Effector memory CD8-positive, alpha-beta T cell (primary cell): ENCODE measurements at regions not wholly inside any gene's neighbourhood (a gene's known extent, or its start where the extent isn't known, plus 50 kb on each side); places are given as distances from the start of the nearest gene placed in this dataset.
A peak's percentile ranks its signal among the peaks of the same experiment; 100 is the strongest.
"Not testable (repeated sequence)": the region's sequence is repeated elsewhere in the genome, so short reads cannot be mapped to it uniquely, and the experiment has no call there.

Experiments used
- ATAC-seq: fragments of 150-1000 bp; cut with Tn5 transposase; replicated peaks from 2 replicates; pipeline ENCODE4 v1.10.0; 2021; ENCODE audit warnings: mild to moderate bottlenecking, moderate library complexity
- DNase-seq, 3 experiments: peaks; one replicate each; pipeline ENCODE4 v3.0.0; 2021
- H3K27ac Mint-ChIP-seq, 2 donors: one replicate each; pipeline ENCODE4 v1.8.0; 2022; ENCODE audit warnings: mild to moderate bottlenecking in 2 of 2, mixed read lengths in 2 of 2, moderate library complexity in 2 of 2
- H3K27me3 Mint-ChIP-seq, 2 donors: one replicate each; pipeline ENCODE4 v1.8.0; 2022; ENCODE audit warnings: mixed read lengths in 2 of 2
- H3K36me3 Mint-ChIP-seq: one replicate; pipeline ENCODE4 v1.8.0; 2022; ENCODE audit warnings: mild to moderate bottlenecking, moderate library complexity, mixed read lengths; ENCODE audit not compliant: insufficient read depth
- H3K4me1 Mint-ChIP-seq, 2 donors: one replicate each; pipeline ENCODE4 v1.8.0; 2022; ENCODE audit warnings: low read depth in 2 of 2, mixed read lengths in 2 of 2
- H3K4me3 Mint-ChIP-seq, 2 donors: one replicate each; pipeline ENCODE4 v1.8.0; 2022; ENCODE audit warnings: mild to moderate bottlenecking in 2 of 2, mixed read lengths in 2 of 2, moderate library complexity in 2 of 2
- H3K9me3 Mint-ChIP-seq, 2 donors: one replicate each; pipeline ENCODE4 v1.8.0; 2022; ENCODE audit warnings: mixed read lengths in 2 of 2

DNA sequence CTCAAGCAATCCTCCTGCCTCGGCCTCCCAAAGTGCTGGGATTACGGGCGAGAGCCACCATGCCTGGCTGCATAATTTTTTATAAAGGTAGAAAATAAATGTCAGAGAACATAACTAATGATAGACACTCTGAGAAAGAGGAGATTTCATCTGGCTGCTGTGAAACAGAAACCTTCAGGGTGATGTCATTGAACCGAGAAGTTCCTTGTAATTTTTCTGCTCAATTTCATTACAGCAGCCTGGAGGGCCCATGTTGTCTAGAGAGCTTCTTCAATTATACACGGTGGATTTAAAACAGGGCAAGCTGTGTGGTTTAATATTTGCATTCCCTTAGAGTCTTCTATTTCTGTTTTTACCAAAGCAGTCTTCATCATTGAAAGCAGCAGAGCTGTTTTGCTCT is 64.3 kb upstream of the MORC3 start:
- DNase-seq = no peak
- peaks cover 13 to 15% of the 10 kb centered on the region in 2 donors for H3K4me1 Mint-ChIP-seq
- no peak for ATAC-seq
- H3K4me3 Mint-ChIP-seq = no peak overlapping the region
- H3K27ac Mint-ChIP-seq = peak overlapping the region in 1 of 2 donors; percentile 50
- H3K36me3 Mint-ChIP-seq = peaks cover 36% of the 10 kb centered on the region
- no peaks in the 10 kb centered on the region for H3K27me3 Mint-ChIP-seq
- H3K9me3 Mint-ChIP-seq = no peaks in the 10 kb centered on the region

- no peak for DNase-seq
- H3K27ac Mint-ChIP-seq = no peak overlapping the region
- no peaks in the 10 kb centered on the region for H3K9me3 Mint-ChIP-seq
- H3K4me3 Mint-ChIP-seq = no peak overlapping the region
- H3K27me3 Mint-ChIP-seq = no peaks in the 10 kb centered on the region
- H3K4me1 Mint-ChIP-seq = peaks cover 15 to 16% of the 10 kb centered on the region in 2 donors
- H3K36me3 Mint-ChIP-seq = peaks cover 30% of the 10 kb centered on the region
- ATAC-seq = no peak
Observed at GRCh38 chr21:36257657-36258056, 62.3 kb upstream of the MORC3 start.

GRCh38 chr21:36260030-36260787 is 59.8 kb upstream of the MORC3 start:
- Mint-ChIP-seq H3K27ac (peak overlapping the region; percentile 93 to 98), H3K27me3 (no peaks in the 10 kb centered on the region), H3K4me3 (peak overlapping the region; percentile 72 to 79), H3K36me3 (peaks cover 24% of the 10 kb centered on the region), H3K9me3 (no peaks in the 10 kb centered on the region), H3K4me1 (peaks cover 10 to 15% of the 10 kb centered on the region in 2 donors)
- ATAC-seq (peak; percentile 96), DNase-seq (peak; percentile 50 to 64 (median 58))

DNA sequence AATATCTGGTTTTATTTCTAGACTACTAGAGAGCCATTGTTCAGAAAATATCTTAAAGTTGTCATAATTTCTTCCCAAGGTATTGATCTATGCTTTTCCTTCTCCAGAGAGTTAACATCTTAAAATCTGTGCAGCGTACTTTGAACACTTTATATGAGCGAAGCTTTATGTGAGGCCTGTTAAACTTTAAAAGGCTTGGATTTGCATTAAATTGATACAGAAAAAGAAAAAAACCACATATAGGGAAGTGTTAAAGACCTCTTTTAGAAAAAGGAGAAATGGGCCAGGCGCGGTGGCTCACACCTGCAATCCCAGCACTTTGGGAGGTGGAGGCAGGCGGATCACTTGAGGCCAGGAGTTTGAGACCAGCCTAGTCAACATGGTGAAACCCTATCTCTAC is 59.2 kb upstream of the MORC3 start:
- H3K4me1 Mint-ChIP-seq = peaks cover 10 to 15% of the 10 kb centered on the region in 2 donors
- ATAC-seq (no peak), DNase-seq (no peak)
- H3K4me3 Mint-ChIP-seq = peak overlapping the region; percentile 72 to 79
- peaks cover 24% of the 10 kb centered on the region for H3K36me3 Mint-ChIP-seq
- peak overlapping the region; percentile 93 to 98 for H3K27ac Mint-ChIP-seq
- no peaks in the 10 kb centered on the region for H3K27me3 Mint-ChIP-seq
- no peaks in the 10 kb centered on the region for H3K9me3 Mint-ChIP-seq

- Mint-ChIP-seq H3K4me3 (no peak overlapping the region), H3K27ac (peak overlapping the region in 1 of 2 donors; percentile 93), H3K4me1 (peaks cover 10 to 15% of the 10 kb centered on the region in 2 donors), H3K36me3 (peaks cover 26% of the 10 kb centered on the region), H3K27me3 (no peaks in the 10 kb centered on the region), H3K9me3 (no peaks in the 10 kb centered on the region)
- DNase-seq (no peak), ATAC-seq (no peak)
Observed at GRCh38 chr21:36261459-36261858, 58.5 kb upstream of the MORC3 start.

DNA sequence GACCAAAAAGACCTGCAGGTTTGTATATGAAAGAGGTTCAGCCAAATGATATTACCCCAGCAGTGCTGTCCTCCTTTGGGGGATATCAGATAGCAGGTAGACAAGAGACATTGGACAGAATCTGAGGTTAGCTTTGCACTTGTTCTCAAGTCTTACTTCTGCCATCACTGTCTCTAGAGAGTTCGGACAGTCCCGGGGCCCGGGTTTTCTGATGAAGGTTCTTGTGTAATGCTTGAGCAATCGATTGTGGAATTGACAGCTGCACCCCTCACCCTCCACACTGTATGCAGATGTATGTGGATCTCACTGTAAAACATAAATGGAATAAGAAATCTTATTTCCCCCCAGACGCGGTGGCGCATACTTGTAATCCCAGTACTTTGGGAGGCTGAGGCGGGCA is 56.2 kb upstream of the MORC3 start:
- DNase-seq (no peak), ATAC-seq (no peak)
- H3K4me3 Mint-ChIP-seq = no peak overlapping the region
- H3K27ac Mint-ChIP-seq = no peak overlapping the region
- no peaks in the 10 kb centered on the region for H3K9me3 Mint-ChIP-seq
- peaks cover 23% of the 10 kb centered on the region for H3K36me3 Mint-ChIP-seq
- peaks cover 10 to 15% of the 10 kb centered on the region in 2 donors for H3K4me1 Mint-ChIP-seq
- H3K27me3 Mint-ChIP-seq = no peaks in the 10 kb centered on the region

DNA sequence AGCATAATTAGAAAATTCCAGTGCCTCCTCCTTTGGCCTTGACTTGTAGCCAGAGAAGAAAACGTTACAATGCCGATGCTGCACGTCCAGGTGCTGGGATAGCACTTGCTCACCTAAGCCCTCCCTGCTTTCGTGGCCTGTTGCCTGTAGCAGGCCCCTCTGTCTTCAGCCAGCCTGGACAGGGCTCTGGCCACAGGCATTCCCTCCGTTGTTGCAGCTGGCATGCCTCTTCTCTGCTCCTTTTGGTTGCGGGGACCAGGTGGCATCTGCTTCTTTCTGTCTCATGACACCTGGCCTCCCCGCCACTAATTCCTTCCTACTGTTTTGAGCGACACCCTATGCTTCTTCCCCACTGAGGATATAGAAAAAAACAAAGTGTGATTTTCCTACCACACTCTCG is 54.6 kb upstream of the MORC3 start:
- Mint-ChIP-seq H3K27me3 (no peaks in the 10 kb centered on the region), H3K27ac (no peak overlapping the region), H3K9me3 (no peaks in the 10 kb centered on the region), H3K4me1 (peaks cover 4% of the 10 kb centered on the region in 2 donors), H3K36me3 (peaks cover 23% of the 10 kb centered on the region), H3K4me3 (no peak overlapping the region)
- ATAC-seq (no peak), DNase-seq (no peak)

- ATAC-seq, DNase-seq, H3K27me3 Mint-ChIP-seq, H3K27ac Mint-ChIP-seq, H3K4me1 Mint-ChIP-seq, H3K9me3 Mint-ChIP-seq, H3K4me3 Mint-ChIP-seq: not testable (repeated sequence)
- H3K36me3 Mint-ChIP-seq = peaks cover 40% of the 10 kb centered on the region
Observed at GRCh38 chr21:36267828-36268227, 52.2 kb upstream of the MORC3 start.

GRCh38 chr21:36268264-36268663 is 51.7 kb upstream of the MORC3 start:
- H3K27me3 Mint-ChIP-seq, H3K27ac Mint-ChIP-seq, H3K9me3 Mint-ChIP-seq, ATAC-seq, H3K4me1 Mint-ChIP-seq, DNase-seq, H3K4me3 Mint-ChIP-seq: not testable (repeated sequence)
- peaks cover 43% of the 10 kb centered on the region for H3K36me3 Mint-ChIP-seq
